ENCODE measurements at regions not wholly inside any gene's neighbourhood (a gene's known extent, or its start where the extent isn't known, plus 50 kb on each side); places are given as distances from the start of the nearest gene placed in this dataset.
A peak's percentile ranks its signal among the peaks of the same experiment; 100 is the strongest.

GRCh38 chr13:89899302-89900103 lies 1448.0 kb upstream of the MIR17HG start:
- Histone ChIP-seq H3K4me3 (no peak overlapping the region), H3K4me2 (no peak overlapping the region), H2AFZ (replicated peaks) (peak overlapping the region; percentile 10), H3K9ac (no peak overlapping the region), H3K27me3 (no peaks in the 10 kb centered on the region), H3F3A (ENCODE audit: low read depth) (no peaks in the 10 kb centered on the region), H3K9me3 (ENCODE audit: low read depth) (no peaks in the 10 kb centered on the region), H3K4me1 (no peaks in the 10 kb centered on the region), H3K27ac (no peak overlapping the region), H3K79me2 (ENCODE audit: low read depth) (no peaks in the 10 kb centered on the region), H3K36me3 (no peaks in the 10 kb centered on the region), H4K20me1 (ENCODE audit: low read depth) (no peaks in the 10 kb centered on the region)
- H3K9me3 Mint-ChIP-seq = peaks cover 2% of the 10 kb centered on the region
- H3K27me3 Mint-ChIP-seq (ENCODE audit: insufficient read depth, low read depth) = no peaks in the 10 kb centered on the region
- H3K36me3 Mint-ChIP-seq = no peaks in the 10 kb centered on the region
- H3K4me3 Mint-ChIP-seq = no peak overlapping the region
- H3K4me1 Mint-ChIP-seq = no peaks in the 10 kb centered on the region
- DNase-seq (ENCODE audit: low spot score) = no peak
- no peak overlapping the region for H3K27ac Mint-ChIP-seq
- TF ChIP-seq CTCF (IDR thresholded peaks at IDR 0.05) (no peak), EZH2 (IDR thresholded peaks at IDR 0.05) (no peak), EZH2phosphoT487 (IDR thresholded peaks at IDR 0.05) (no peak)

GRCh38 chr13:89900104-89900765 lies 1447.3 kb upstream of the MIR17HG start:
- DNase-seq (ENCODE audit: low spot score) = no peak
- no peak overlapping the region for H3K4me2 ChIP-seq
- H3K27ac ChIP-seq = no peak overlapping the region
- no peak overlapping the region for H3K4me3 ChIP-seq
- no peak for TF ChIP-seq CTCF (IDR thresholded peaks at IDR 0.05)
- no peak for TF ChIP-seq EZH2phosphoT487 (IDR thresholded peaks at IDR 0.05)
- no peak for TF ChIP-seq EZH2 (IDR thresholded peaks at IDR 0.05)
- H4K20me1 ChIP-seq (ENCODE audit: low read depth) = no peaks in the 10 kb centered on the region
- Mint-ChIP-seq H3K27me3 (ENCODE audit: insufficient read depth, low read depth) (no peaks in the 10 kb centered on the region), H3K9me3 (peaks cover 2% of the 10 kb centered on the region), H3K4me3 (no peak overlapping the region), H3K4me1 (no peaks in the 10 kb centered on the region), H3K36me3 (no peaks in the 10 kb centered on the region), H3K27ac (no peak overlapping the region)
- no peak overlapping the region for H3K9ac ChIP-seq
- no peaks in the 10 kb centered on the region for H3K79me2 ChIP-seq (ENCODE audit: low read depth)
- H3K9me3 ChIP-seq (ENCODE audit: low read depth) = no peaks in the 10 kb centered on the region
- H3K4me1 ChIP-seq = no peaks in the 10 kb centered on the region
- no peaks in the 10 kb centered on the region for H3K27me3 ChIP-seq
- no peaks in the 10 kb centered on the region for H3F3A ChIP-seq (ENCODE audit: low read depth)
- H3K36me3 ChIP-seq = no peaks in the 10 kb centered on the region
- H2AFZ ChIP-seq (replicated peaks) = no peak overlapping the region

- Histone ChIP-seq H3K9ac (no peak overlapping the region), H3K27me3 (no peaks in the 10 kb centered on the region), H3F3A (ENCODE audit: low read depth) (no peaks in the 10 kb centered on the region), H3K79me2 (ENCODE audit: low read depth) (no peaks in the 10 kb centered on the region), H4K20me1 (ENCODE audit: low read depth) (no peaks in the 10 kb centered on the region), H3K4me2 (no peak overlapping the region), H3K36me3 (no peaks in the 10 kb centered on the region), H2AFZ (replicated peaks) (no peak overlapping the region), H3K4me1 (no peaks in the 10 kb centered on the region), H3K27ac (no peak overlapping the region), H3K4me3 (no peak overlapping the region), H3K9me3 (ENCODE audit: low read depth) (no peaks in the 10 kb centered on the region)
- Mint-ChIP-seq H3K27me3 (ENCODE audit: insufficient read depth, low read depth) (no peaks in the 10 kb centered on the region), H3K36me3 (no peaks in the 10 kb centered on the region), H3K9me3 (peaks cover 2% of the 10 kb centered on the region), H3K4me1 (no peaks in the 10 kb centered on the region), H3K27ac (no peak overlapping the region), H3K4me3 (no peak overlapping the region)
- DNase-seq (ENCODE audit: low spot score) = no peak
- TF ChIP-seq EZH2 (IDR thresholded peaks at IDR 0.05) (no peak), EZH2phosphoT487 (IDR thresholded peaks at IDR 0.05) (no peak), CTCF (IDR thresholded peaks at IDR 0.05) (no peak)
These were observed 1445.3 kb upstream of the MIR17HG start for GRCh38 chr13:89902223-89902622.

Measured in neural progenitor cell (in vitro differentiated cells).